Astrocyte (in vitro differentiated cells and primary cell): ENCODE measurements at regions not wholly inside any gene's neighbourhood (a gene's known extent, or its start where the extent isn't known, plus 50 kb on each side); places are given as distances from the start of the nearest gene placed in this dataset.

Experiments used
- CTCF ChIP-seq: IDR thresholded peaks from 2 replicates; pipeline ENCODE4 v1.5.1; 2011; ENCODE audit warnings: low read depth, mild to moderate bottlenecking, inconsistent platforms, low read length, moderate library complexity; ENCODE audit not compliant: insufficient read depth
- EZH2 ChIP-seq: IDR thresholded peaks from 2 replicates; pipeline ENCODE4 v1.6.1; 2012; ENCODE audit warnings: mild to moderate bottlenecking, low read length, inconsistent platforms; ENCODE audit not compliant: insufficient read depth

DNA sequence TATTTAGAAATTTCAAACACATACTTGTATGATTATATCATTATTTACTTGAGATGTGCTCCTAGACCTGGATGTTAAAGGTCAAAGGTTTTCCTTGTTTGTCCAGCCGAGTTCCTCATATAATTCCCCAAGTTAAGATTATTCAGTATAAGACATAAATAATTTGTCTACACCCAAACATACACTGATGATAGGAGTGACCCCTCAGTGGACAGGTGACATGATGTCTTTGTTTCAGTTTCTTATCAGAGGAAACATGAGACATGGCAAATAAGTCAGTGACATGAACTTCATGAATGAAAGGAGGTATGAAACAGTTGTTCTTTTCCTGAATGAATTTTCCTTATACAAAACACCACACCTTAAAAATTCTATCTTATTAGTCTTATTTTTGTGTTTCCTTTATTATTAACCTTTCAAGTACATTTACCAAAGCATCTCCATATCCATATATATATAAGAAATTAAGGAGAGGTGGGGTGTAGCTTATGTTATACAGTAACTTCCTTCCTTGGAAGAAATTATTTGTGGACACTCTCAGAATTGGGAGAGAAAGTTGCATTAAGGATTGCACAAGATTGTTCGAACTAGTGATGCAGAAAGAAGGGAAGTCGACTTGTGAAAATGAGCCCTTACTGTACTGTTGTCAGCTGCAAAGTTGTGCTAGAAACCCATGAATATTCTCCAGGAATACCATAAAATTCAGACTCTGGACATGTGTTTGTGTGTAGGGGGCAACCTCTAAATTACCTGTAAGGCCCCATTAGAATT lies 60.5 kb downstream of the POM121L12 start:
- TF ChIP-seq CTCF: no peak
- TF ChIP-seq EZH2: no peak
